ENCODE measurements at regions not wholly inside any gene's neighbourhood (a gene's known extent, or its start where the extent isn't known, plus 50 kb on each side); places are given as distances from the start of the nearest gene placed in this dataset.

- TF ChIP-seq CTCF (IDR thresholded peaks at IDR 0.05; ENCODE audit: extremely low read depth in 1 of 2, insufficient read depth in 1 of 2, low read depth in 1 of 2, low read length in 2 of 2) (no peak), POLR2A (IDR thresholded peaks at IDR 0.05; ENCODE audit: low read depth, low read length) (no peak), MYC (IDR thresholded peaks at IDR 0.05; ENCODE audit: low read depth, low read length) (no peak), GATA2 (IDR thresholded peaks at IDR 0.05; ENCODE audit: insufficient read depth, insufficient read length, low read depth, low read length) (no peak), POLR2AphosphoS5 (IDR thresholded peaks at IDR 0.05; ENCODE audit: insufficient read depth, low read depth, low read length) (no peak), EZH2 (IDR thresholded peaks at IDR 0.05; ENCODE audit: borderline replicate concordance, low read depth, low read length, severe bottlenecking) (no peak), JUN (IDR thresholded peaks at IDR 0.05; ENCODE audit: borderline replicate concordance, insufficient read depth, insufficient read length, low read depth) (no peak)
These were observed 793.5 kb downstream of the OLFM4 start for GRCh38 chr13:53822136-53822535.
